GM19351 (cell line): ENCODE measurements at regions not wholly inside any gene's neighbourhood (a gene's known extent, or its start where the extent isn't known, plus 50 kb on each side); places are given as distances from the start of the nearest gene placed in this dataset.
A peak's percentile ranks its signal among the peaks of the same experiment; 100 is the strongest.
"Not testable (repeated sequence)": the region's sequence is repeated elsewhere in the genome, so short reads cannot be mapped to it uniquely, and the experiment has no call there.

Experiments used
- ATAC-seq: cut with Tn5 transposase; IDR thresholded peaks from one replicate; pipeline ENCODE4 v1.9.1; 2021; ENCODE audit warnings: mild to moderate bottlenecking, moderate library complexity; ENCODE audit not compliant: unreplicated experiment

DNA sequence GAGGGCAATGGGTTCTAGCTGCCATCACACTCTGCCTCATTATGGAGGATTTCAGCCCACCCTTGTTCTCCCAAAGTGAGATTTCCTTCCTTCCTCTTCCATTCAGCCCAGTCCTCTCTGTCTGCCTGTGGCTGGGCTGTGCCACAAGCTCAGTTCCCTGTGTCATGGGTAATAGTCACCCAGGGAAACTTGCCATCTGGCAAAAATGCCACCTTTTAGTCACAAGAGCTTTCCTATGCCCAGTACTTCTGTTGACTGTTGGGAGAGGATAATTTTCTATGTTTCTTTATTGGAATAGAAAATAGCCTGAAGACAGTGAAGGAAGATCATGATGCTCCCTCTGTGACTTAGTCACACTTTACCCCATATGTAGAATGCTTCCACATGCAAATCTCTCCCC lies 71.4 kb downstream of the TLR4 start:
- ATAC-seq = no peak

- ATAC-seq = peak; percentile 62
Observed at GRCh38 chr9:117777823-117778222, 73.6 kb downstream of the TLR4 start.

GRCh38 chr9:117779760-117780159 lies 75.6 kb downstream of the TLR4 start:
- no peak for ATAC-seq

- ATAC-seq = peak; percentile 71
Observed at GRCh38 chr9:117782931-117783788, 79.0 kb downstream of the TLR4 start.

DNA sequence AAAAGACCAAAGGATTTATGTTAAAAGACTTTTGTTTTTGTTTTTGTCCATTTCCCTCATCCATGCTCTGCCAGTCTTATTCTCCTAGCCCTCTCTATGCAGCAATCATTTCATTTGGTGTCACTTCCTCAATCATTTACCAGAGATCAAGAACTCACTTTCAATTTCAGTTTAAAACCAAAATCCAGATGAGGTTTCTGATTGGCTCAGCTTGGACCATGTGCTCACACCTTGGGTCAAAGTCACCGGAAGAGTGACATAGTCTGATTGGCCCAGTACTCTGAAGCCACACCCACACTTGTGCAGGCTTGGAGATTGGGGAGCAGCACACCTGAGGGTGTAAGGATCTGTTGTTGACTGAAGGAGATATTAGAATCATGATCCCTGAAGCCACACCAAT lies 79.6 kb downstream of the TLR4 start:
- ATAC-seq = peak; percentile 85

GRCh38 chr9:117784996-117785395 lies 80.8 kb downstream of the TLR4 start:
- ATAC-seq = no peak

GRCh38 chr9:117787746-117788145 lies 83.5 kb downstream of the TLR4 start:
- ATAC-seq = no peak

DNA sequence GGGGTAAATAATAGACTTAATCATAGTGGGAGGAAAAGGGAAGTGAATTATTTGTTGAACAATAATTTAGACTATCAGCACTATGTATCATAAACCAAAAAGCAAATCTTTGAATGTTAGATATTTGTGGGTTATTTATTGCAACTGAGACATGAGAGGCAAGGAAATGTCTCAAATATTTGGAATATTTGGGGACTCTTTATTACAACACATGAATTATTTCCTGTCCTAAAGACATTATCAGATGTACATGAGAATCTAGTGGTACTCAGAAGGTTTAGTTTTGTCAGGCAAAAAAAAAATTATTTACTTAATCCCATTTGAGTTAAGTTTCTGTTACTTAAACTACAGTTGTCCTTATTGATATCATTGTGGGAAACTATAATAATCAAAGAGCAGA lies 91.1 kb downstream of the TLR4 start:
- ATAC-seq = no peak

- no peak for ATAC-seq
Observed at GRCh38 chr9:117796681-117797080, 92.5 kb downstream of the TLR4 start.

DNA sequence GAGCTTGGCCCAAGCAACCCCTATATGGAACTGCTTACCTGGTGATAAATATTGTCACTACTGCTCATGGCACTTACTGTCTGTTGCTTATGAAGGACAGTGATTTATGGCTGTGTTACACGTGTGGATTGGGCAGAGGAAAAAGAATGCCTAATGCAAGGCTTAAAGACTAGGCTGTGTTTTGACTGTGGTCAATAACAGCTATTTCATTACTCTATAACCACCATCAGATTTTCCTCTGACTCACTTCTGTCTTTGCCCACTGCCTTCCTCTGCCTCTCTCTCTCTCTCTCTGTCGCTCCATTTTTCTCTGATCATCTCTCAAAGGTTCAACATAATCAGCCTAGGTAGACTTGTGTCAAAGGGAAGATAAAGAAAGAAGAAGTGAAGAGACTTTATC lies 96.2 kb downstream of the TLR4 start:
- no peak for ATAC-seq

DNA sequence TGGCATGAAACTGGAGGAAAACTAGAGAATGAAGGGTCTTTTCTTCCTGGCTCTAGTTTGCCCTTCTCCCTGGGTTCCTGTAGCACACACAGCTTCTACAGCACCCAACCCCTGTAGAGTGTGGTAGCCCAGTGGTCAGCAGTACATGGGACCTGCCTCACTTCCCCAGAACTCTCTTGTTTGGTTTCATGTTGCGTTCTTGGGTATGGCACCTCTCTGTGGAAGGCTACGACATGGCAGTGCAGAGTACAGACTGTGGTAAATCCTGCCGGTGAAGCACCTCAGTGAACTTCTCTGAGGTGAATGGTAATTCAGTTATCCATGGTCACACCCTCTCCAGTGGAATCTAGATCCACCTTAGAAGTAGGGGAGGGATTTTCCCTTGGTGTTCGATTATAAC lies 105.5 kb downstream of the TLR4 start:
- no peak for ATAC-seq

DNA sequence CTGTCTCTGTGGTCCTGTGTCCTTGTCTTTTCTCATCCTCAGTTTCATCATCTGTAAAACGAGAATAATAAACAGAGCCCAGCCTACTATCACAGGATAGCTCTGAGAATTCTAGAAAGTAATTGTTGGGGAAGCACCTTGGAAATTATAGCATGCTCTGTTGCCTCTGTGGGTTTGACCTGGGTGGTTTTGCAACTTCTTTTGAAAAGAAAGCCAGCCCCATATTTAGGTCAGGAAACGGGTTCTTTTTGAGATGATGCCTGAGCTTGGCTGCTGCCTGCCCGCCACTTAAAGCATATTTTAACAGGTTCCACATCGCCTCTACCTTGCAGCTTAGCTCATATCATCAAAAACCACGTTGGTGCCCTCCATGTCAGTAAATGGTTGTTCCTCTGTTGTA lies 111.1 kb downstream of the TLR4 start:
- ATAC-seq = peak; percentile 86

DNA sequence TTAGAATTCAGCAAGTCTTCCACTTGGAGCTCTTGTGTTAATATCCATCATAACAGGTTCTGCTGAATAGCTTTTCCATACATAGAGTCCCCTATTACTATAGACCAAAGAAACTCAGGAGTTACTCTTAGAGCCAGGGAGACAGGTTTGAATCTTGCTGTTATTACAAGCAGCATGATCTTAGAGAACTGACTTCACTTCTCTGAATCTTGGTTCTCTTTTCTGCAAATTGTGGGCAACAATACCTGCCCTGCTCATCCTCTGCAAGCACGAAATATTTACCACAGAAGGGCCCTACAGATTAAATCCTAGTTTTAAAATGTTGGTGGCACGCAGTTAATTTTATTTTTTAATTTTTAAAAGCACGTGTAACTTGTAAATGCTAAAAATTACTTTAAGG lies 111.7 kb downstream of the TLR4 start:
- ATAC-seq = peak; percentile 46

GRCh38 chr9:117821954-117822353 lies 117.8 kb downstream of the TLR4 start:
- ATAC-seq = no peak

GRCh38 chr9:117823576-117823975 lies 119.4 kb downstream of the TLR4 start:
- ATAC-seq = no peak

GRCh38 chr9:117825609-117826347 lies 121.6 kb downstream of the TLR4 start:
- ATAC-seq = peak; percentile 98

DNA sequence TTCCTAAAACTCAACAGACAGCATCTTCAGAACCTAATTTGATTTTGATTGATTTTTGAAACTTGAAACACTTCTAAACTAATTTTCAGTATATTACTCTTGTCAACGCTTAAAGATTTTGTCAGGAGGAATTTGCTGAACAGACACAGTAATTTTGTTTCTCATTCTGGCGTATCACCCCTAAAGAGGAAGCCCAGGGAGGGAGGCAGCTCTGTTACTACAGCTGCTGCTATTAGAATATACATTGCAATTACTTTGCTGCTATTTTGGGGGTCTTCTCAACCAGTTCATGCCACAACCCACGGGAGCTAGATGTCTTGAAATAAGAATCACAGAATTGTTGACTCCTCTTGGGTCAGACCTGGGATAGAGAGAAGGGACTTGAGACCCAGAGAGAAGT lies 122.6 kb downstream of the TLR4 start:
- ATAC-seq = no peak

DNA sequence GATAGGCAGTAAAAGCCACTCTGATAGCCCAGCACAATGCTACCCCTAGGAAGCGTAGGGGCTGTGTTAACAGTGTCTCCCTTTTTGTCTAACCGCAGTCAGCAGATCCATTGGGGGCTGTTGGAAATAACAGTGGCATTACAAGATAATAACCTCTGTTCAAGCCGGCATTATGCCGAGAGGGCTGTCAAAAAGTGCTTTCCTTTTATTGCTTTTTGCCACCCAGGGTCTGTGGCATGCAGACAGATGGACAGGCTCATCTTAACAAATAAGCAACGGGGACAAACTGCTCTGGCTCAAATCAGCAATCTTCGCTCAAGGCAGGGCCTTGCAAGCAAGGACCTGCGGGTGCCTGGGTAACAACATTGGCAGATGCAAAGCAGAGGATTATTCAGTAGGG lies 123.3 kb downstream of the TLR4 start:
- no peak for ATAC-seq

DNA sequence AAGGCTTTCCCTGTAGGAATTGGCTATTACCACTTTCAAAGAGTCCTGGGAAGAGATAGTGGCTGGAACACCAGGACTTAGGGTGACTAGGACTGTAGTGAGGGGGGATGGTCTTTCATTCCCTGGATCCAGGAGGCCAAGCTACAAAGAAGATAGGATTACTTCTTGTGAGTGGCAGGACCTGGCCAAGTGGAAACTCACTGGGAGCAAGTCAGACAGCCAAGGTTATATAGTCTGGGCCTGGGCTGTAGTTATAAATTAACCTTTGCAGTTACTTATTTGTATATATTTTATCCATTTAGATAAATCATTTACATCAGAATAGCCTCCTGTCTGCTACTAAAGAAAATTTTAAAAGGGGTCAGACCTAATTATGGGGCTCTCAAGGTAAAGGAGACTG lies 124.3 kb downstream of the TLR4 start:
- ATAC-seq = no peak

- peak; percentile 92 for ATAC-seq
Observed at GRCh38 chr9:117835798-117836197, 131.6 kb downstream of the TLR4 start.

DNA sequence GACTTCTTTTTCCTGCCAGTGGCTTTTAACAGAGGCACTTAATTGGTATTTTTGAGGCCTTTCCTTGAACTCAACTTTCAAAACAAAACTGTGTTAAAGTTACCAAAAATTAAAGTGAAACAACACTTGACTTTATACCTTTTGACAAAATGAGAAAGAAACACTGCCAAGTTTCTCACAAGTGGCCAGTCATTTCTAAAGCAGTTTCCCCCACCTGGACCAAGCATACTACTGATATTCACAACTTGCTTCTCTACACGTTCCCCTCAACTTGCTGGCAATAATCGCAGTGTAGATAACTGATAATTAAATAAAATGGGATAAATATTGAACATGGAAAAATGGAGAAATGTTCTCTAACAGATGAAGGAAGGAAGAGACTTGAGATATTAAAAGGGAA lies 135.7 kb downstream of the TLR4 start:
- ATAC-seq = peak; percentile 67

GRCh38 chr9:117851836-117852461 lies 147.7 kb downstream of the TLR4 start:
- not testable (repeated sequence) for ATAC-seq
